RWPE1 (cell line): ENCODE measurements at regions not wholly inside any gene's neighbourhood (a gene's known extent, or its start where the extent isn't known, plus 50 kb on each side); places are given as distances from the start of the nearest gene placed in this dataset.
A peak's percentile ranks its signal among the peaks of the same experiment; 100 is the strongest.

Source experiments
- CTCF ChIA-PET: fragments of 350-600 bp; sonication (Branson Sonifier 250); formaldehyde crosslinking; extraction: SDS; loops from one replicate; lab custom pipeline; 2021; lab: Yijun Ruan, JAX
- POLR2A ChIA-PET: fragments of 400-600 bp; formaldehyde crosslinking; extraction: SDS; loops from one replicate; lab custom pipeline; 2020; ENCODE audit warnings: antibody characterized with exemption; ENCODE audit not compliant: low non-redundant PET; lab: Yijun Ruan, JAX
- DNase-seq: peaks from one replicate; pipeline ENCODE4 v3.0.0; 2012; ENCODE audit warnings: low spot score
- H3K27ac ChIP-seq: fragments of 450-650 bp; 2 replicates; pipeline ENCODE4 v1.5.1; 2017
- TF ChIP-seq, protein P1 (sequence below): fragments of 450-650 bp; conservative IDR thresholded peaks from 2 replicates; pipeline ENCODE4 v1.5.1; 2017; ENCODE audit warnings: low read depth, mild to moderate bottlenecking

DNA sequence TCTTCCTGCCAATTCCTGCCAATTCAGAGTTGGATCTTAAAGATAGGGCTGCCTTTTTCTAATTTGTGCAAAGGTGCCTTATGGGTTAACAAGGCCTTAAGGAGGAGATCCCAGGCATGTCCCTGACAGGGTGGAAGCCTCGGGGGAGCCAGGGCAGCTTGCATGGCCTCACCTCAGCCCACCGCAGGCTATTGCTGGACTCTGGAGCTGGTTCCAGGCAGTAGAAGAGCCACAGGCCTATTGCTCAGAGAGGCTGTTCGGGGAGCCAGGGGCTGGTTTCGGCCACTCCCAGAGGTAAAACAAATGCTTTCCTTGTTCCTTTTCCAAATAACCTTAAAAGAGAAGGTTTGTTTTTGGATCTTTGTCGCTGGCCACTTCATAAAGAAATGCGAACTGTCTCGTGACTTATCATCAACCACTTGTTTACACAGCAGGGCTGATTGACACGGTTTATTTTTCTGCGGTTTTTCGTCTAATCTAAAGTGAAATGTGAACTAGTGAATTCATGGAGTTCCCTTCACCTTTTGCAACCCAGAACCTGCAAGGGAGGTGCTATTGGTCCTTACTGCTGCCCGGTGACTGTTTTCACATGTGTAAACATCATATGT lies 108.6 kb downstream of the APOB start:
- DNase-seq: no peak
- H3K27ac ChIP-seq: no peak overlapping the region
- TF ChIP-seq, protein P1, sequence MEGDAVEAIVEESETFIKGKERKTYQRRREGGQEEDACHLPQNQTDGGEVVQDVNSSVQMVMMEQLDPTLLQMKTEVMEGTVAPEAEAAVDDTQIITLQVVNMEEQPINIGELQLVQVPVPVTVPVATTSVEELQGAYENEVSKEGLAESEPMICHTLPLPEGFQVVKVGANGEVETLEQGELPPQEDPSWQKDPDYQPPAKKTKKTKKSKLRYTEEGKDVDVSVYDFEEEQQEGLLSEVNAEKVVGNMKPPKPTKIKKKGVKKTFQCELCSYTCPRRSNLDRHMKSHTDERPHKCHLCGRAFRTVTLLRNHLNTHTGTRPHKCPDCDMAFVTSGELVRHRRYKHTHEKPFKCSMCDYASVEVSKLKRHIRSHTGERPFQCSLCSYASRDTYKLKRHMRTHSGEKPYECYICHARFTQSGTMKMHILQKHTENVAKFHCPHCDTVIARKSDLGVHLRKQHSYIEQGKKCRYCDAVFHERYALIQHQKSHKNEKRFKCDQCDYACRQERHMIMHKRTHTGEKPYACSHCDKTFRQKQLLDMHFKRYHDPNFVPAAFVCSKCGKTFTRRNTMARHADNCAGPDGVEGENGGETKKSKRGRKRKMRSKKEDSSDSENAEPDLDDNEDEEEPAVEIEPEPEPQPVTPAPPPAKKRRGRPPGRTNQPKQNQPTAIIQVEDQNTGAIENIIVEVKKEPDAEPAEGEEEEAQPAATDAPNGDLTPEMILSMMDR: no peak
- CTCF ChIA-PET: interaction anchor here (0.6 kb wide), 1 partner anchor 9 kb away, joined by 4 read pairs; no protein-coding TSS in a partner anchor
- POLR2A ChIA-PET: no interaction called here

DNA sequence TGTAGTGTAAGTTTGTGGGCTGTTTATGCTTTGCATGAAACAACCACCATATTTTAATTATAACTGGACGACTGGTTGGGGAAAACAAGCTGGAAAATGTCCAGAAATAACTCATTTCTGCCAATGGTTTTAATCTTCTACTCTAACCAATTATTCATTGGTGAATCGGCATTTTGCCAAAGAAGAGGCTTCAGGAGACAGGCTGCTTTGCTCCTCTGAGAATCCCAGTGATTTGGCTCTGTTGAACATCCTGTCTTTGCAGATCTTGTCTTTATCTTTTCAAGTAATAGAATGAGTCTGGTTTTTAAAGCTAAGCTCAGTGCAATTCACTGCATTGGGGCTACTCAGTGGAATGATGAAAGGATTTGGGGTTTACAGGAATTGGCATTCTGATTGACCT lies 109.6 kb downstream of the APOB start:
- POLR2A ChIA-PET: no interaction called here
- TF ChIP-seq, protein P1: no peak
- CTCF ChIA-PET: no interaction called here
- H3K27ac ChIP-seq: no peak overlapping the region
- DNase-seq: no peak

DNA sequence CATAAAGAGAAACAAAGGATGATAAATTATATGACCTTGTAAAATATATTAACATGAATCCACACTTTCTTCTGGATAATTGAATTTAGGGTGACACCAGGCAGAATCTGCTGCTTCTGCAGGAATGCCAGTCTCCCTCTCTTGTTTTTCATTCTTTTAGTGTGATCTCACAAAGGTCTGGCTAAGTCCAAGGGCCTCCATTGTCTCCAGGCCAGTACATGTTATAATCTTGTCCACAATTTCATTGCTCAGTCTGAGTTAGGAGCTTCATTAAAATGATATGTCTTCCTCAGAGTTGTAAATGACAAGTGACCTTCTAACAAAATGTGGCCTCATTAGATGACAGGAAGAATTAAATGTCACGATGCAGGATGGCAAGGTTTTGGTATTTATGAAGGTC lies 110.2 kb downstream of the APOB start:
- TF ChIP-seq, protein P1: no peak
- ChIA-PET CTCF (no interaction called here), POLR2A (no interaction called here)
- H3K27ac ChIP-seq: no peak overlapping the region
- no peak for DNase-seq

DNA sequence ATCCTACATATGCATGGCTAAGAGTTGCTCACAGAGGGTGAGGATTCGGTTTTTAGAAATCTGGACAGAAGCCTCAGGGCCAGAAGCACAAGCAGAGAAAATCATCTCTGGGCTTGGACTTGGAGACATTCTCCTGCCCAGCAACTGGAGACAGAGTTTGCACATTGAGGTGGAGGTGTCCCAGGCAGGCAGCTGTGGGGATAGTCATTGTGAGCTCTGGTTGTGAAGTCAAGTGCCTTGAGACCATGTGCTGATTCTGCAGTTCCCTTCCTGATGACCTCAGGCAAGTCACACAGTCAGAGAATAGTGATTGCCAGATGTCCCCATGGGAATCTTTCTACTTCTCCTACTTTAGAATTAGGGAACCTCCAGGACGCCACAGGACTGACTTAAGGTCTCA lies 108.4 kb upstream of the LDAH start:
- ChIA-PET CTCF (no interaction called here), POLR2A (no interaction called here)
- peak overlapping the region; percentile 69 for H3K27ac ChIP-seq
- TF ChIP-seq, protein P1: no peak
- DNase-seq: no peak

DNA sequence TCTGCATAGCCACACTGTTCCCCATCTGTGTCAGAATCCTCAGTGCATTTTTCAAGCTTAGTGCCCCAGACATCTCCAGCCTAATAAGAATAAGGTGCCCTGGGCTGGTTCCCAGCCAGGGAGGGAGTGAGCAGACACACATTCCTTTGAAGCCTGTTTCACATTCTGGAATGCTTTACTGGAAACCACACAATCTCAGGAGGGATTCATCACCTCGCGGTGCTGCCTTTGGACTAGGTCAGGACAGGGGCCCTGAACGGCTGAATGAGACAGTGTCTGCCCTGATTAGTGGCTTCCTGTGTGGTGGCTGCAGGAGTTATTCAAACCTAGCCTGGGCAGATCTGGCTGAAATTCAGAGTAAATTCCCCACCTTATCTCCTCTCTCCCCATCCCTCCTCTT lies 108.0 kb upstream of the LDAH start:
- peak overlapping the region; percentile 69 for H3K27ac ChIP-seq
- ChIA-PET POLR2A (no interaction called here), CTCF (no interaction called here)
- TF ChIP-seq, protein P1: no peak
- peak; percentile 44 for DNase-seq

DNA sequence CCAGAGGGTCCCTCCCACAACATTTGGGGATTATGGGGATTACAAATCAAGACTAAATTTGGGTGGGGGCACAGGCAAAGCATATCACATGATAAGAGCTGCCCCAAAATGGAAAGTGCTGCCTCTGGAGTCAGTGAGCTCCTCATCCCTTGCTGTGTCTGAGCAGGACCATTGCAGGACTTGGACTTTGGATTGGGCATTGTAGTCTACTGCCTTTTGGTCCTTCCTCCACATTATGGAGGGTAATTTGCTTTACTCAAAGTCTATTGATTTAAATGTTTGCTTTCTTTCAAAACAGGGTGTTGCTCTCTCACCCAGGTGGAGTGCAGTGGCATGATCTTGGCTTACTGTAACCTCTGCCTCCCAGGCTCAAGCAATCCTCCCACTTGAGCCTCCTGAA lies 106.8 kb upstream of the LDAH start:
- CTCF ChIA-PET: no interaction called here
- POLR2A ChIA-PET: no interaction called here
- H3K27ac ChIP-seq: no peak overlapping the region
- TF ChIP-seq, protein P1: no peak
- DNase-seq: no peak

DNA sequence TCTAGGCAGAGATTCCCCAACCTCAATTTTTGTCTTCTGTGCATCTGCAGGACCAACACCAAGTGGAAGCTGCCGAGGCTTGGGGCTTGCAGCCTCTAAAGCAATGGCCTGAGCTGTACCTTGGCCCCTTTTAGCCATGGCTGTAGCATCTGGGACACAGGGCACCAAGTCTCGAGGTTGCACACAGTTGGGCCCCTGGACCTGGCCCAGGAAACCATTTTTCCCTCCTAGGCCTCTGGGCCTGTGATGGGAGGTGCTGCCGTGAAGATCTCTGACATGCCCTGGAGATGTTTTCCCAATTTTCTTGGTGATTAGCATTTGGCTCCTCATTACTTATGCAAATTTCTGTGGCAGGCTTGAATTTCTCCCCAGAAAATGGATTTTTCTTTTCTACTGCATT lies 105.7 kb upstream of the LDAH start:
- POLR2A ChIA-PET: no interaction called here
- no peak overlapping the region for H3K27ac ChIP-seq
- CTCF ChIA-PET: no interaction called here
- no peak for DNase-seq
- TF ChIP-seq, protein P1: no peak
